Inflammatory macrophage treated with lipopolysaccharide for 1 hour (primary cell): ENCODE measurements at regions not wholly inside any gene's neighbourhood (a gene's known extent, or its start where the extent isn't known, plus 50 kb on each side); places are given as distances from the start of the nearest gene placed in this dataset.
"Not testable (repeated sequence)": the region's sequence is repeated elsewhere in the genome, so short reads cannot be mapped to it uniquely, and the experiment has no call there.

Source experiments
- DNase-seq, 2 donors: peaks; one replicate each; pipeline ENCODE4 v3.0.0-alpha.2; 2020 to 2022

GRCh38 chr6:77063494-77063893 is 399.8 kb downstream of the HTR1B start:
- no peak for DNase-seq

- DNase-seq = no peak
Measured at GRCh38 chr6:77055711-77056110, 407.6 kb downstream of the HTR1B start.

- no peak for DNase-seq
Measured at GRCh38 chr6:77040568-77041195, 422.6 kb downstream of the HTR1B start.

- no peak for DNase-seq
Measured at GRCh38 chr6:77038807-77039206, 424.5 kb downstream of the HTR1B start.

- DNase-seq = no peak
Measured at GRCh38 chr6:77037439-77037838, 425.9 kb downstream of the HTR1B start.

- DNase-seq = no peak
Measured at GRCh38 chr6:77036400-77036799, 426.9 kb downstream of the HTR1B start.

- DNase-seq = no peak
Measured at GRCh38 chr6:77034161-77034560, 429.1 kb downstream of the HTR1B start.

- no peak for DNase-seq
Measured at GRCh38 chr6:77030929-77031674, 432.2 kb downstream of the HTR1B start.

GRCh38 chr6:77026341-77026740 is 436.9 kb downstream of the HTR1B start:
- DNase-seq = no peak

- DNase-seq = no peak
Measured at GRCh38 chr6:77025736-77026223, 437.5 kb downstream of the HTR1B start.

GRCh38 chr6:77021778-77022177 is 441.5 kb downstream of the HTR1B start:
- no peak for DNase-seq

GRCh38 chr6:77021232-77021631 is 442.1 kb downstream of the HTR1B start:
- DNase-seq = no peak

GRCh38 chr6:77019081-77019480 is 444.2 kb downstream of the HTR1B start:
- DNase-seq = no peak

GRCh38 chr6:77017537-77017936 is 445.8 kb downstream of the HTR1B start:
- no peak for DNase-seq

- no peak for DNase-seq
Measured at GRCh38 chr6:77015350-77015749, 447.9 kb downstream of the HTR1B start.

- DNase-seq = no peak
Measured at GRCh38 chr6:77011929-77012545, 451.3 kb downstream of the HTR1B start.

- no peak for DNase-seq
Measured at GRCh38 chr6:77010931-77011542, 452.3 kb downstream of the HTR1B start.

- no peak for DNase-seq
Measured at GRCh38 chr6:76992553-76992952, 470.7 kb downstream of the HTR1B start.

- no peak for DNase-seq
Measured at GRCh38 chr6:76984572-76984971, 478.7 kb downstream of the HTR1B start.

GRCh38 chr6:76982476-76983199 is 480.7 kb downstream of the HTR1B start:
- no peak for DNase-seq

GRCh38 chr6:76972474-76972873 is 490.8 kb downstream of the HTR1B start:
- DNase-seq = no peak

GRCh38 chr6:76959177-76959576 is 504.1 kb downstream of the HTR1B start:
- not testable (repeated sequence) for DNase-seq
